ENCODE measurements at regions not wholly inside any gene's neighbourhood (a gene's known extent, or its start where the extent isn't known, plus 50 kb on each side); places are given as distances from the start of the nearest gene placed in this dataset.
"Not testable (repeated sequence)": the region's sequence is repeated elsewhere in the genome, so short reads cannot be mapped to it uniquely, and the experiment has no call there.

- no peak for DNase-seq (ENCODE audit: low spot score)
These were observed 582.5 kb downstream of the DOK5 start for GRCh38 chr20:55057779-55058415.

GRCh38 chr20:55054453-55054852, 579.1 kb downstream of the DOK5 start:
- no peak for DNase-seq (ENCODE audit: low spot score)

DNA sequence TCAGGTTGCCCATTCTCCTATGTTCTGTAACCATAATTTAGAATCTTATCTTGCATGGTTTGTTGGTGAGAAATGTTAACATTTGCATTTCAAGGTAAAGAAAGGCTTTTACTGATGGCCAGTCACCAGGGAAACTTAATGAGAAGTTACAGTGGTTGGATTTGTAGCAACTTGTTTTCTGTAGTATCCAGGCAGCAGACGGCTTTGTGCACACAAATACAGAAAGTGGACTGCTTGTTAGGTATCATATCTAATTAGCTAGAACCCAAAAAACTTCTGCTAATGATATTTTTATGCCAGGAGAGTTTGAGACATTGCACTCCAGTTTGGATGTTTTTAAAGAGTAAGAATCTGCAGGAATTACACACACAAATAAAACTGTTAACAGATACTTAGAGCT, 578.0 kb downstream of the DOK5 start:
- no peak for DNase-seq (ENCODE audit: low spot score)

- DNase-seq (ENCODE audit: low spot score), result no peak
These were observed 577.1 kb downstream of the DOK5 start for GRCh38 chr20:55052459-55052858.

- no peak for DNase-seq (ENCODE audit: low spot score)
These were observed 563.3 kb downstream of the DOK5 start for GRCh38 chr20:55038684-55039083.

GRCh38 chr20:55031971-55032370, 556.6 kb downstream of the DOK5 start:
- no peak for DNase-seq (ENCODE audit: low spot score)

- DNase-seq (ENCODE audit: low spot score), result no peak
These were observed 539.4 kb downstream of the DOK5 start for GRCh38 chr20:55014766-55015165.

DNA sequence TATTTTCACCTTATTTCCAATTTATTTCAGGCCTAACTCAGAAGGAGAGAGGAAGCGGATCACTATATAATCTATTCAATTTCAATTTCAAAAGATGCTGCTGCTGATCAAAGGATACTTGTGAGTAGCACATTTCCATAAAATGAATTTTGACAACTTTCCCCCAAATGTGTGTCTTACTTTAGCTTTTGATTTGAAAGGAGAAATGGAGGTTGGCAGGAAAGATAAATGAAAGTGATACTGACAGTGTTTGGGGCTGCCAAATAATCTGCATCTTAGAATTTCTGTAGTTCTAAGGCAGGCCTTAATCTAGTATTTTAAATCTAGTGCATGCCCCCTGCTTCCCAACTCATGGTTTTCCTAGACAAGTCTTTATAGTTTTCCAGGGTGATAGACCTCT, 535.4 kb downstream of the DOK5 start:
- DNase-seq (ENCODE audit: low spot score), result no peak

DNA sequence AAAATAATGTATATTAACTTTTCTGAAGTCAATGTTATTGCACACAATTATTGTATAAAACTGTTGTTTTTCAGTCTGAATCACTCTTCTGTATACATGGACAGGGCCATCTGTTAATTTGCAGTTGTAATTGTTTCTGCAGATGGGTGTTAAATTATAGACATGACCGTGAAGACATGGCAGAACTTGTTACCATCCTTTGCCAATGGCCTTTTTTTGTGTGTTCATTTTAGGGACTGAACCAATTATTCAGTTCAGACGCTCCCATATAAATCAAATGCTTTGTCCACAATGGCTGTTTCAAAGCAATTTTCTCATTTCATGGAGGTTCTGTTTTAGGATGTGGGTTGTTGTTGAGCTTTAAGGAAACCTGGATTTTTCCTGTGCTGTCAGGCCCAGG, 533.7 kb downstream of the DOK5 start:
- DNase-seq (ENCODE audit: low spot score), result no peak

- no peak for DNase-seq (ENCODE audit: low spot score)
These were observed 528.7 kb downstream of the DOK5 start for GRCh38 chr20:55004044-55004443.

- DNase-seq (ENCODE audit: low spot score), result no peak
These were observed 520.2 kb downstream of the DOK5 start for GRCh38 chr20:54995553-54995952.

- DNase-seq (ENCODE audit: low spot score), result no peak
These were observed 519.6 kb downstream of the DOK5 start for GRCh38 chr20:54995011-54995410.

- DNase-seq (ENCODE audit: low spot score), result no peak
These were observed 509.7 kb downstream of the DOK5 start for GRCh38 chr20:54985091-54985490.

DNA sequence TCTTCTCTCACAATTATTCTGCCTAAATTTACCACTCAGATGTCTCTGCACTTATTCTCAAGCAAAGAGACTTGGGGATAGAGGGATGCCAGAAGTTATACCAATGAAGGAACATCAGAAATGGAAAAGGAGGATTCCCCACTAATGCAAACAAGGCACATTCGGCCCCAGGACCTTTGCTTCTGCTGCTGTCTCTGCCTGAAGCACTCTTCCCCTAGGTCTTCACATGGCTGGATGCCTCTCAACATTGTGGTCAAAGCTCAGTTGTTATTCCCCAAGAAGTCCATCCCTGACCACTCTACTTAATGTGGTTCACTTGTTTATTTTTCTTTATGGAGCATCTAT, 508.7 kb downstream of the DOK5 start:
- no peak for DNase-seq (ENCODE audit: low spot score)

DNA sequence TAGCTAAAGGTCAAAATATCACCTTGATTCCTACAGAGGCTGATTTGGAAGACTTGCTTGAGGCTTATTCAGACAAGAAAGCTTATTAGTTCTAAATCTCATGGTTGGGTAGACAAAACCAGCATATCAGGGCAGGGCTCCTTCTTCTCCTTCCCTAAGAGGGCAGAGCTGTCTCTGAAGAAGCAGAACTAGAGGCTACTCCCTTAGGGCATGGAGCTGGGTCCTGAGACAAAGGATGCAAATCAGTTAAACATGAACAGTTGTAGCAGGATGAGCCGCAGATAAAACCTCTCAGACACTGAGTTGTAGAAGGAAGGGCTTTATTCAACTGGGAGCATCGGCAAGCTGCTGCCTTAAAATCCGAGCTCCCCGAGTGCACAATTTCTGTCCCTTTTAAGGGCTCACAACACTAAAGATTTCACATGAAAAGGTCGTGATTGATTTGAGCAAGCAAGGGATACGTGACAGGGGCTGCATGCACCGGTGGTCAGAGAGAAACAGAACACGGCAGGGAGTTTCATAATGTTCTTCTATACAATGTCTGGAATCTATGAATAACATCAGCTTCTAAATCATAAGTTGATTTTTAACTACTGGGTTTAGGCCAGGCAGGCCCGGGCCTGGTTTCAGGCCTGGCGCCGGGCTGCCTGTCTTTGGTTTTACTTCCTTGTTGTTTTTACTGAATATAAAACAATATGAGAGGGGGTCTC, 508.2 kb downstream of the DOK5 start:
- not testable (repeated sequence) for DNase-seq (ENCODE audit: low spot score)

DNA sequence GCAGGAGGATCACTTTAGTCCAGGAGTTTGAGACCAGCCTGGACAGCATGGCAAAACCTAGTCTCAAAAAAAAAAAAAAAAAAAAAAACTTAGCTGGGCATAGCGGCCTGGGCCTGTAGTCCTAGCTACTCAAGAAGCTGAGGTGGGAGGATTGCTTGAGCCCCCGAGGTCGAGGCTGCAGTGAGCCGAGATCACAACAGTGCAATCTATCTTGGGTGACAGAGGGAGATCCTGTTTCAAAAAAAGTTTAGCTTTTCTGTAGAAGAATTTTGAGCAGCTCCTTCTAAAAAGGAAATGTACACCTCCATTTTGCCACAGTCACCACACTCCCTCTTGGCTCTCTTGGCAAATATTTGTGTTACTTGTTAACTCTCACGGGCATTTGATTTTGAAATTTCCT, 505.8 kb downstream of the DOK5 start:
- no peak for DNase-seq (ENCODE audit: low spot score)

DNA sequence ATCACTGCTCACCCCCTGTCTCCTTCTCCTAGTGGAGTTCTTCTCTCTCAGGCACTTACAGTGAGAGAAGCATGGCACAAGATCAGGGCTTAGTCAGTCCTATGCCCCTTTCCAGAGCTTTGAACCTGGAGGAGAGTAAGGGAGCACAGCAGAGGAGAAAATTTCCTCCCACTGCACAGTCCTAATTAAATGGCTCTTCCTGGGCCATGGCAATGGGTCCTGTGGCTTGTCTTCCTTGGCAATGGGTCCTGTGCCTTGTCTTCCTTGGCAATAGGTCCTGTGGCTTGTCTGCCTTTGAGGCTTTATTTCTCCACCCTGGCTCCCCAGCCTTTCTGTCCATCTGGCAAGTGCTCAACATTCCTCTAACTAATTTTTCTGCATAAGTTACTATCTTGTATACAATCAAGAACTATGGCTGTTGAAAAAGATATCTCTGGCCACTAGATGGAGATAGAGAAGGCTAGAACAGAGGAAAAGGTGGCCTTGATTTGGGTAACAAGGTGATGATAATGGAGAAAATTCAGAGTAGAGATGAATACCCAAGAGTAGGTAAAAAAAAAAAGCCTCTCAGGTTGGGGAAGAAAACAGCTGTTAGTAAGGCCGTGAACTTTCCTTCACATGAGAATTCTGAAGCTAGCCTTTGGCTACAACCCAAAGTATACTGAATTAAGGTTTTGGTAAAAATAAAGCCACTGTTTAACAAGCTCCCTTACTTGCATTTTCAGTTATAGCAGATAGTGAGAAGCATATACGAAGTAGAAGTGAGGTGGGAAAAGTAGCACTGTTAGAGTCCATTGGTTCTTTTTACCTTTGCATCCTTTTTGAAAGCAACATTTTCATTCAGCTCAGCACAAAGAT, 504.9 kb downstream of the DOK5 start:
- no peak for DNase-seq (ENCODE audit: low spot score)

- no peak for DNase-seq (ENCODE audit: low spot score)
These were observed 474.9 kb downstream of the DOK5 start for GRCh38 chr20:54950304-54950703.

DNA sequence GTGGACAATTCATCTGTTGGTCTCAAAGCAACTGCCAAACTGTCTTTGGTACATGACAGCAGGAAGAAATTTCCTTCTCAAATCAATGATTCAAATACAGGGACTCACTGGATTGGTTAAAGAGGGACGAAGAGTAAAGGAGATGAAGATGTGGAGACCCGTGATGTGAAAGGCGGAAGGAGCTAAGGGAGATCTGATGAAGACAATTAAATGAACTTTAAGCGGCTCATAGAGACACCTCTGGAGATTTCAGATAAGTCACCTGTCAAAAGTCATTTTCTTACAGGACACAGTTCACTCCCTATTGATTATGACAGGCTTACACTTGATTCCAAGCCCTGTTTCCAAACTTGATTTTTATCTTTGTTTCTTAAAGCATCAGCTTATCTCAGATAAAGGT, 466.3 kb downstream of the DOK5 start:
- DNase-seq (ENCODE audit: low spot score), result no peak

DNA sequence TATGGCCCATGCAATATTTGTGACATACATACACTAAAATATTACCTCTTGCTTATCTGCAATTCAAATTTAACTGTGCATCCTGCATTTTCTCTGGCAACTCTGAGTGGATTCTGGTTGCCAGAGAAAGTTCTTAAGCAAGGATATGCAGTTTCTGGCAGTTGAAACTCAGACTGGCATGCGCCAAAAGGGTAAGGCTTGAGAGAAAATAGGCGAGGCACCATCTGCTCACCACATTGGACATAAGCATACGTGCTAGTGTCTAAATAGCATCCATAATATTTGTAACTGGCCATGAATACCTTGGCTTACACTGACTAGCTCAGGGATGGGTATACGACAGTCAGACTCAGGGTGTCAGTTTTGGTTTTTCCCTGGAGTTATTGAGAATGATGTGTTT, 465.1 kb downstream of the DOK5 start:
- no peak for DNase-seq (ENCODE audit: low spot score)

DNA sequence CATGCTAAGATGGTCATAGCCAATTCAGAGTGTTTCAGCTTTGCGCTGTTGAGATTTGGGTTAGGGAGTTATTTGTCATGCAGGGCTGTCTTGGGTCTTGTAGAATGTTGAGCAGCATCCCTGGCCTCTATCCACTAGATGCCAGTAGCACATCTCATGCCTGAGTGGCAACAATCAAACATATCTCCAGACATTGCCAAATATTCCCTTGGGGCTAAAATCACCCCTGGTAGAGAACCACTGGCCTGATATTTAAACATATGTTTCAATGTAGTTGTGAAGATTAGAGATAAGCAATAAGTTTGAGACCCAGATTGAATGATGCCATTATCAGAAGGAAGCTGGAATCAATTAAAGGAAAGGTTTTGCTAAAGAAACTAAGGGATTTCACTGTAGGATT, 463.3 kb downstream of the DOK5 start:
- DNase-seq (ENCODE audit: low spot score), result no peak

DNA sequence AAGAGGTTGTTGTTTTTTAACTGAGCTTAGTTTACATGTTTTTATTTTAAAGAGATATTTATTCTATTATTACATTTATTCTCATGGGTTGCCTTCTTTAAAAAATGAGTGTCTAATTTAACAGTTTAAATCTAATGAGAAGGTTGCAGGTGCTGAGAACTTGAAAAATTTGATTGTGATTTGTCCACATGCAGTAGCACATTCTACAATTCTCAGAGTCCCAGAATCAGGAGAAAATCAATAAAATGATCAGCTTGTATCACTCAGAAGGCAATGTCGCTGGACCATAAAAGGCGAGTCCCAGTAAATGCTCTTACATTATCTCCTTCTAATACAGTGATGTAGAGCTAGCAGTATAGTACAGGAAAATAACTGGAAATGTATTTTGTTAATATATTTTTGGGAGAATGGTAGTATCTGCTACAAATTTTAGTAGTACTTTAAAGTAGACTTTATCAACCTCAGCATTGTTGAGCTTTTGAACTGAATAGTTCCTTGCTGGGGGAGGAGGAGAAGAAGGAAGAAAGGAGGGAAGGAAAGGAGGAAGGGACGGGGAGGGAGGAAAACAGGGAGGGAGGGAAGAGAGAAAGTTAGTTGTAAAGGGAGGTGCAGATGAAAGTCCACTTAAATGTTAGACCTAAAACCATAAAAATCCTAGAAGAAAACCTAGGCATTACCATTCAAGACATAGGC, 458.0 kb downstream of the DOK5 start:
- DNase-seq (ENCODE audit: low spot score), result no peak

GRCh38 chr20:54929191-54929590, 453.8 kb downstream of the DOK5 start:
- no peak for DNase-seq (ENCODE audit: low spot score)
